C4-2B (cell line): ENCODE measurements at regions not wholly inside any gene's neighbourhood (a gene's known extent, or its start where the extent isn't known, plus 50 kb on each side); places are given as distances from the start of the nearest gene placed in this dataset.

Source experiments
- H3K27ac ChIP-seq: fragments of 450-650 bp; 2 replicates; pipeline ENCODE4 v1.5.1; 2017
- ZFX ChIP-seq: fragments of 450-650 bp; IDR thresholded peaks from 2 replicates; pipeline ENCODE4 v1.6.1; 2017
- TF ChIP-seq, protein P1 (sequence below): fragments of 450-650 bp; conservative IDR thresholded peaks from 2 replicates; pipeline ENCODE4 v1.5.1; 2017; ENCODE audit warnings: mild to moderate bottlenecking

DNA sequence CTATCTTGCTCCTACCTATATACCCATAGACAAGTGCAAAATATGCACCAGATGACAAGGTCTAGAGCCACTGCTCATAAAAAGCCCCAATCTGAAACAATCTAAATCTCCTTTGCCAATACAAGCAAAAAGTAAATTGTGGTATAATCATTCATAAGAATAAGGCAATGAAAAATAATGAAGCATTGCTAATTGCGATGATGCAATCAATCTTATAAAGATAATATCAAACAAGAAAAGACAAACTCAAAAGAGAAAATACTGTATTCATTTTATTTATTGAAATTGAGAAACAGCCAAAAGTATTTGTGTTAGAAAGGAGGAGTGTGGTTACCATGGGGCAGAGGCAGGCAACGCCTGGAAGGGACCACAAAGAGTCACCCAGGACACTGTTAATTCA lies 175.9 kb upstream of the GYPC start:
- TF ChIP-seq ZFX = no peak
- TF ChIP-seq, protein P1, sequence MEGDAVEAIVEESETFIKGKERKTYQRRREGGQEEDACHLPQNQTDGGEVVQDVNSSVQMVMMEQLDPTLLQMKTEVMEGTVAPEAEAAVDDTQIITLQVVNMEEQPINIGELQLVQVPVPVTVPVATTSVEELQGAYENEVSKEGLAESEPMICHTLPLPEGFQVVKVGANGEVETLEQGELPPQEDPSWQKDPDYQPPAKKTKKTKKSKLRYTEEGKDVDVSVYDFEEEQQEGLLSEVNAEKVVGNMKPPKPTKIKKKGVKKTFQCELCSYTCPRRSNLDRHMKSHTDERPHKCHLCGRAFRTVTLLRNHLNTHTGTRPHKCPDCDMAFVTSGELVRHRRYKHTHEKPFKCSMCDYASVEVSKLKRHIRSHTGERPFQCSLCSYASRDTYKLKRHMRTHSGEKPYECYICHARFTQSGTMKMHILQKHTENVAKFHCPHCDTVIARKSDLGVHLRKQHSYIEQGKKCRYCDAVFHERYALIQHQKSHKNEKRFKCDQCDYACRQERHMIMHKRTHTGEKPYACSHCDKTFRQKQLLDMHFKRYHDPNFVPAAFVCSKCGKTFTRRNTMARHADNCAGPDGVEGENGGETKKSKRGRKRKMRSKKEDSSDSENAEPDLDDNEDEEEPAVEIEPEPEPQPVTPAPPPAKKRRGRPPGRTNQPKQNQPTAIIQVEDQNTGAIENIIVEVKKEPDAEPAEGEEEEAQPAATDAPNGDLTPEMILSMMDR = no peak
- no peak overlapping the region for H3K27ac ChIP-seq

DNA sequence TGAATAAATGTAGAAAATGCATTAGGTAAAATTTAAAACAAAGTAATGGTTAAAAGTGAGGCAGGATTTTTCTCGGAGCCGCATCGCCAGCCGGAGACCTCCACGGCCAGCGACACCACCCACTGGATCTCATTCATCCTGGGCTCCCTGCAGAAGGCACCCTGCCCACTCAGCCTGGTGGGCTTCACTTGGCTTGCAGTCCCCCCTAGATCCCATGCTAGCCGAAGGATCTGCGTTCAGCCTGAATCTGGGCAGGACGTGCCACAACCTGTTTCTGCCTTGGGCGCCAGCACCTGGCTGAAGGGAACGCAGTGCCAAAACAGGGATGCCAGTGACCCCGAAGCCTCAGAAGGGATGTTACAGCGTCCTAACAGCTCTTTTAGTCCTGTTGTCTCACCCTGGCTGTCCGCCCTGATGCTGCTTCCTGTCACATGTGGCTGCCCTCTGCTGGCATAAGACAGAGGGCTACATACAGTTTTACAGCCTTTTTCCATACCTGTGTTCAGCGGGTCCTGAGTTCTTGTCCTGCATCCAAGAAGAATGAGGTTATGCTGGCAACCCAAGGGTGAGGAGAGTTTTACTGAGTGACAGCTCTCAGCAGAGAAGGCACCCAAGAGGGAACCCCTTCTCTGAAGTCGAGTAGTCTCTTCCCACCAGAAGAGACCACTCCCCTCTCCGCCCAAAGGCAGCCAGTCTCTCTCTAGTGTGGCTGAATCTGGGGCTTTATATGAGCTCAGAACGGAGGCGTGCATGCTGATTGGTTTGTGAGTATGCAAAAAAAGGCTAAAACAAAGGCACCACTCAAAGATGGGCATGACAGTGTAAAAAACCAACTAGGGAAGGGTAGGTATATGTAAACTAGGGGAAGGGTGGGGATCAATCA lies 173.1 kb upstream of the GYPC start:
- TF ChIP-seq ZFX = no peak
- TF ChIP-seq, protein P1 = peak; percentile 43
- no peak overlapping the region for H3K27ac ChIP-seq

DNA sequence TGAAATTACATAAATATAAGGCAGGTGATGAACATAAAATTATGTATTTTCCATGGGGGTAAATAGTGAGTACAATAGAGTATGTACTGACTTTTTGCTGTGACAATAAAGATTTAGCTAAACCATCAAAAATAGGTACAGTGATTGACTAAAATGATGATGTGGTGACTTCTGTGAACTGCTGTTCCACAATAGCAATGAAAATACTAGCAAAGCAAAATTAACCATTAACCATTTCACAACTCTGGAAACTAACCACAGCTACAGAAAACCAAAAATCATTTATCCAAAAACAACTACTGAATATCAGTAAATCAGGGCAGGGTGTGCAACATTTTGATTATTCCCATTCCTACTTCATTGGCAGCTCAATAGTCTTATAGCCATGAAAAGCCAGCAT lies 161.4 kb upstream of the GYPC start:
- TF ChIP-seq, protein P1 = no peak
- TF ChIP-seq ZFX = no peak
- H3K27ac ChIP-seq = no peak overlapping the region

DNA sequence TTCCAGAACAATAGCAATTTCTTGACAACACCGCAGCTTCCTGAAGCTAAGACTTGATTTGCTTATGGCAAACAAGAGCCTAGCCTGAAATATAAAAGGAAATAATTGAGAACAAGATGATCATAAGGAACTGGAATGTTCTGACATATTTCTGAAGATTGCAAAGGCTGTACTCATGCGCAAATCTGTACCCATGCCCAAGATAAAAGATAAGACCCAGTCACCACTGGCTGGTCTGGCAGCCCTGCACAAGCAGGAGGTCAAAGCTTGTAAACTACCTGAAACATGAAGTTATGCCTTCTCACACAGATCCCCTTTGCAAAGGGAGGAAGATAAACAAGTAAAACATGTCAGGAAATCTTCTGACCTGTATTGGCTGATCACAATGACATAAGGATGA lies 160.8 kb upstream of the GYPC start:
- H3K27ac ChIP-seq = peak overlapping the region; percentile 46; the same call in 1 of the 2 replicates
- no peak for TF ChIP-seq ZFX
- TF ChIP-seq, protein P1 = no peak

DNA sequence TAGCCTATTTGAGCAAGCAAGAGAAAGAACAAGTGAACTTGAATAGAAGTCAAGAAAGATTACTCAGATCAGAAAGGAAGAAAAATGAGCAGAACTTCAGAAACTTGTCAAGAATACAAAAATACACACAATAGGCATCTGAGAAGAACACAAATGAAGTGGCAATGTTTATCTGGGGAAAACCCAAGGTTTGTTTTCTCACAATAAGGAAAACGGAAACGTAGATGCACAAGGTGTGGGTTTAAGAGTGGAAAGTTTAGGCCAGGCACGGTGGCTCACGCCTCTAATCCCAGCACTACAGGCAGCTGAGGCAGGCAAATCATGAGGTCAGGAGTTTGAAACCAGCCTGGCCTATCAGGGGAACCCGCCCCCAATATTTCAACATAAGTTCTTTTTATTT lies 159.5 kb upstream of the GYPC start:
- no peak for TF ChIP-seq ZFX
- TF ChIP-seq, protein P1 = no peak
- no peak overlapping the region for H3K27ac ChIP-seq

DNA sequence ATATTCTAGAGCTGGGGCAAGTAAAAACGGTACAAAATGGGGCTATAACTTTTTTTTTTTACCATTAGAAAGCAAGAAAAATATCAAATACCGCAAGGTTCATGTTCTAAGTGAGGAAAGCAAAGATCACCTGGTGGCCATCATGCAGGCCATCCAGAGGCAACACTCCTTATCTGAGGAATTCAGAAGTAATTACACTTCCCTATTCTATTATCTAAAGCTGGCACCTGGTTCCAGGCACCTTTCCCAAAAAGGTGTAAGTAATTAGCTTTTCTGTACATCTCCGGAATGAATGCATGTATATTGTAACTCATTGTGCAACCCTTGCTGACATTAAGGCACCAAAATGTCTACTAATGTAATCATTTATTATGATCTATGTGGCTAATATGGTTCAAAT lies 152.5 kb upstream of the GYPC start:
- H3K27ac ChIP-seq = no peak overlapping the region
- TF ChIP-seq ZFX = no peak
- TF ChIP-seq, protein P1 = no peak

DNA sequence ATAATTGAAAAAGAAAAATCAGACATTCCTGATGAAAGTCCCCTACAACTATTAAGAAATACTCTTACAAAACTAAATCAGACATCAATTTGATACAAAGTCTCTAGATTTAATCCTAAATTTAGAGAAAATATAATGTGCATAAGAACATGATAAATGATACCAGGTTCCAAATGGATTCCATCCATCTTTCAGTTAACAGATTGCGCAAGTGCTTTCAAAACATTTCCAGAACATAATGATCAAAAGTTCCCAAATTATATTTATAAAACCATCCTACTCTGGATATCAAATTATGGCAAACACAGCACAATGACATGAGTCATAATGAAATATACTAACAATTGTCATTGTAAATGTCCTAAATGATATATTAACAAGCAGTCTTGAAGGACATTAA lies 151.0 kb upstream of the GYPC start:
- TF ChIP-seq, protein P1 = no peak
- no peak for TF ChIP-seq ZFX
- no peak overlapping the region for H3K27ac ChIP-seq
